ENCODE measurements at regions not wholly inside any gene's neighbourhood (a gene's known extent, or its start where the extent isn't known, plus 50 kb on each side); places are given as distances from the start of the nearest gene placed in this dataset.

DNA sequence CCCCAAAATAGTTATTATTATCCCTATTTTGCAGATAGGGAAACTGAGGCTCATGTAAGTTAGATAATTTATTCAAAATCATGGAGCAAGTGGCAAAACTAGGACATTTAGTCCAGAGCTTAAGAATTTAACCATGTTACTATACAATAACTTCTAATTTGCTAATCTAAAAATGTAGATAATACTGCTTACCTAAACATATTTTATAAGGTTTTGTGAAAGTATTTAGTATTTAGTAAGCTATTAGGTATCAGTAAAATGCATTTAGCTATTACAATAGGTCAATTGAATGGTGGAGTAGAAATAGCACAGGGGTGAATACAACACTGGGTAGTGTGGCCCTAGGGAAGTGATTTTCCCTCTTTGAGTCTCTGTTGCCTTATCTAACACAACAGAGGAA is 648.3 kb downstream of the KIF4B start (continued):
- TF ChIP-seq TBP (IDR thresholded peaks at IDR 0.05; ENCODE audit: low read depth, low read length) (no peak), KDM1A (IDR thresholded peaks at IDR 0.05; ENCODE audit: borderline replicate concordance, low read length) (no peak), GTF2F1 (IDR thresholded peaks at IDR 0.05; ENCODE audit: borderline replicate concordance, low read depth, low read length) (no peak), CHD2 (IDR thresholded peaks at IDR 0.05; ENCODE audit: low read length) (no peak), SUZ12 (IDR thresholded peaks at IDR 0.05; ENCODE audit: low read length) (no peak)
- TF ChIP-seq, protein P1, sequence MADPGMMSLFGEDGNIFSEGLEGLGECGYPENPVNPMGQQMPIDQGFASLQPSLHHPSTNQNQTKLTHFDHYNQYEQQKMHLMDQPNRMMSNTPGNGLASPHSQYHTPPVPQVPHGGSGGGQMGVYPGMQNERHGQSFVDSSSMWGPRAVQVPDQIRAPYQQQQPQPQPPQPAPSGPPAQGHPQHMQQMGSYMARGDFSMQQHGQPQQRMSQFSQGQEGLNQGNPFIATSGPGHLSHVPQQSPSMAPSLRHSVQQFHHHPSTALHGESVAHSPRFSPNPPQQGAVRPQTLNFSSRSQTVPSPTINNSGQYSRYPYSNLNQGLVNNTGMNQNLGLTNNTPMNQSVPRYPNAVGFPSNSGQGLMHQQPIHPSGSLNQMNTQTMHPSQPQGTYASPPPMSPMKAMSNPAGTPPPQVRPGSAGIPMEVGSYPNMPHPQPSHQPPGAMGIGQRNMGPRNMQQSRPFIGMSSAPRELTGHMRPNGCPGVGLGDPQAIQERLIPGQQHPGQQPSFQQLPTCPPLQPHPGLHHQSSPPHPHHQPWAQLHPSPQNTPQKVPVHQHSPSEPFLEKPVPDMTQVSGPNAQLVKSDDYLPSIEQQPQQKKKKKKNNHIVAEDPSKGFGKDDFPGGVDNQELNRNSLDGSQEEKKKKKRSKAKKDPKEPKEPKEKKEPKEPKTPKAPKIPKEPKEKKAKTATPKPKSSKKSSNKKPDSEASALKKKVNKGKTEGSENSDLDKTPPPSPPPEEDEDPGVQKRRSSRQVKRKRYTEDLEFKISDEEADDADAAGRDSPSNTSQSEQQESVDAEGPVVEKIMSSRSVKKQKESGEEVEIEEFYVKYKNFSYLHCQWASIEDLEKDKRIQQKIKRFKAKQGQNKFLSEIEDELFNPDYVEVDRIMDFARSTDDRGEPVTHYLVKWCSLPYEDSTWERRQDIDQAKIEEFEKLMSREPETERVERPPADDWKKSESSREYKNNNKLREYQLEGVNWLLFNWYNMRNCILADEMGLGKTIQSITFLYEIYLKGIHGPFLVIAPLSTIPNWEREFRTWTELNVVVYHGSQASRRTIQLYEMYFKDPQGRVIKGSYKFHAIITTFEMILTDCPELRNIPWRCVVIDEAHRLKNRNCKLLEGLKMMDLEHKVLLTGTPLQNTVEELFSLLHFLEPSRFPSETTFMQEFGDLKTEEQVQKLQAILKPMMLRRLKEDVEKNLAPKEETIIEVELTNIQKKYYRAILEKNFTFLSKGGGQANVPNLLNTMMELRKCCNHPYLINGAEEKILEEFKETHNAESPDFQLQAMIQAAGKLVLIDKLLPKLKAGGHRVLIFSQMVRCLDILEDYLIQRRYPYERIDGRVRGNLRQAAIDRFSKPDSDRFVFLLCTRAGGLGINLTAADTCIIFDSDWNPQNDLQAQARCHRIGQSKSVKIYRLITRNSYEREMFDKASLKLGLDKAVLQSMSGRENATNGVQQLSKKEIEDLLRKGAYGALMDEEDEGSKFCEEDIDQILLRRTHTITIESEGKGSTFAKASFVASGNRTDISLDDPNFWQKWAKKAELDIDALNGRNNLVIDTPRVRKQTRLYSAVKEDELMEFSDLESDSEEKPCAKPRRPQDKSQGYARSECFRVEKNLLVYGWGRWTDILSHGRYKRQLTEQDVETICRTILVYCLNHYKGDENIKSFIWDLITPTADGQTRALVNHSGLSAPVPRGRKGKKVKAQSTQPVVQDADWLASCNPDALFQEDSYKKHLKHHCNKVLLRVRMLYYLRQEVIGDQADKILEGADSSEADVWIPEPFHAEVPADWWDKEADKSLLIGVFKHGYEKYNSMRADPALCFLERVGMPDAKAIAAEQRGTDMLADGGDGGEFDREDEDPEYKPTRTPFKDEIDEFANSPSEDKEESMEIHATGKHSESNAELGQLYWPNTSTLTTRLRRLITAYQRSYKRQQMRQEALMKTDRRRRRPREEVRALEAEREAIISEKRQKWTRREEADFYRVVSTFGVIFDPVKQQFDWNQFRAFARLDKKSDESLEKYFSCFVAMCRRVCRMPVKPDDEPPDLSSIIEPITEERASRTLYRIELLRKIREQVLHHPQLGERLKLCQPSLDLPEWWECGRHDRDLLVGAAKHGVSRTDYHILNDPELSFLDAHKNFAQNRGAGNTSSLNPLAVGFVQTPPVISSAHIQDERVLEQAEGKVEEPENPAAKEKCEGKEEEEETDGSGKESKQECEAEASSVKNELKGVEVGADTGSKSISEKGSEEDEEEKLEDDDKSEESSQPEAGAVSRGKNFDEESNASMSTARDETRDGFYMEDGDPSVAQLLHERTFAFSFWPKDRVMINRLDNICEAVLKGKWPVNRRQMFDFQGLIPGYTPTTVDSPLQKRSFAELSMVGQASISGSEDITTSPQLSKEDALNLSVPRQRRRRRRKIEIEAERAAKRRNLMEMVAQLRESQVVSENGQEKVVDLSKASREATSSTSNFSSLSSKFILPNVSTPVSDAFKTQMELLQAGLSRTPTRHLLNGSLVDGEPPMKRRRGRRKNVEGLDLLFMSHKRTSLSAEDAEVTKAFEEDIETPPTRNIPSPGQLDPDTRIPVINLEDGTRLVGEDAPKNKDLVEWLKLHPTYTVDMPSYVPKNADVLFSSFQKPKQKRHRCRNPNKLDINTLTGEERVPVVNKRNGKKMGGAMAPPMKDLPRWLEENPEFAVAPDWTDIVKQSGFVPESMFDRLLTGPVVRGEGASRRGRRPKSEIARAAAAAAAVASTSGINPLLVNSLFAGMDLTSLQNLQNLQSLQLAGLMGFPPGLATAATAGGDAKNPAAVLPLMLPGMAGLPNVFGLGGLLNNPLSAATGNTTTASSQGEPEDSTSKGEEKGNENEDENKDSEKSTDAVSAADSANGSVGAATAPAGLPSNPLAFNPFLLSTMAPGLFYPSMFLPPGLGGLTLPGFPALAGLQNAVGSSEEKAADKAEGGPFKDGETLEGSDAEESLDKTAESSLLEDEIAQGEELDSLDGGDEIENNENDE (IDR thresholded peaks at IDR 0.05; ENCODE audit: insufficient replicate concordance, low read length): no peak

Measured in H1 (cell line).